C4-2B (cell line): ENCODE measurements at regions not wholly inside any gene's neighbourhood (a gene's known extent, or its start where the extent isn't known, plus 50 kb on each side); places are given as distances from the start of the nearest gene placed in this dataset.

Experiments used
- H3K27ac ChIP-seq: fragments of 450-650 bp; 2 replicates; pipeline ENCODE4 v1.5.1; 2017
- CTCF ChIP-seq: fragments of 450-650 bp; conservative IDR thresholded peaks from 2 replicates; pipeline ENCODE4 v1.5.1; 2017; ENCODE audit warnings: mild to moderate bottlenecking
- ZFX ChIP-seq: fragments of 450-650 bp; IDR thresholded peaks from 2 replicates; pipeline ENCODE4 v1.6.1; 2017

- TF ChIP-seq ZFX = no peak
- TF ChIP-seq CTCF = no peak
- H3K27ac ChIP-seq = no peak overlapping the region
Observed at GRCh38 chr3:73321286-73321999, 260.0 kb downstream of the EBLN2 start.

GRCh38 chr3:73324203-73325155 is 263.0 kb downstream of the EBLN2 start:
- no peak for TF ChIP-seq CTCF
- no peak for TF ChIP-seq ZFX
- no peak overlapping the region for H3K27ac ChIP-seq

GRCh38 chr3:73326396-73326795 is 264.9 kb downstream of the EBLN2 start:
- H3K27ac ChIP-seq = no peak overlapping the region
- TF ChIP-seq ZFX (no peak), CTCF (no peak)

GRCh38 chr3:73327052-73327451 is 265.6 kb downstream of the EBLN2 start:
- no peak overlapping the region for H3K27ac ChIP-seq
- TF ChIP-seq ZFX (no peak), CTCF (no peak)
